DMS153 treated with DMSO at 0.1 percent for 48 hours (cell line): ENCODE measurements at regions not wholly inside any gene's neighbourhood (a gene's known extent, or its start where the extent isn't known, plus 50 kb on each side); places are given as distances from the start of the nearest gene placed in this dataset.

Experiments
- DNase-seq: peaks from one replicate; lab custom pipeline; 2025; ENCODE audit not compliant: unreplicated experiment; lab: John Stamatoyannopoulos, UW

GRCh38 chr22:49258107-49259010, 569.3 kb downstream of the BRD1 start:
- DNase-seq = no peak

- DNase-seq = no peak
Measured at GRCh38 chr22:49257551-49257961, 570.1 kb downstream of the BRD1 start.

- no peak for DNase-seq
Measured at GRCh38 chr22:49255741-49256318, 571.8 kb downstream of the BRD1 start.

- no peak for DNase-seq
Measured at GRCh38 chr22:49255154-49255553, 572.5 kb downstream of the BRD1 start.

GRCh38 chr22:49253656-49254055, 574.0 kb downstream of the BRD1 start:
- no peak for DNase-seq

GRCh38 chr22:49251371-49251770, 576.3 kb downstream of the BRD1 start:
- DNase-seq = no peak

- DNase-seq = no peak
Measured at GRCh38 chr22:49247194-49247924, 580.3 kb downstream of the BRD1 start.

- no peak for DNase-seq
Measured at GRCh38 chr22:49244466-49245420, 582.9 kb downstream of the BRD1 start.

GRCh38 chr22:49243965-49244364, 583.7 kb downstream of the BRD1 start:
- no peak for DNase-seq

GRCh38 chr22:49243335-49243734, 584.3 kb downstream of the BRD1 start:
- DNase-seq = no peak

- DNase-seq = no peak
Measured at GRCh38 chr22:49242480-49242879, 585.2 kb downstream of the BRD1 start.

GRCh38 chr22:49241174-49241851, 586.4 kb downstream of the BRD1 start:
- no peak for DNase-seq

GRCh38 chr22:49240472-49240871, 587.2 kb downstream of the BRD1 start:
- DNase-seq = no peak

GRCh38 chr22:49240016-49240380, 587.7 kb downstream of the BRD1 start:
- no peak for DNase-seq

GRCh38 chr22:49239264-49240015, 588.2 kb downstream of the BRD1 start:
- DNase-seq = no peak

- no peak for DNase-seq
Measured at GRCh38 chr22:49238181-49239141, 589.2 kb downstream of the BRD1 start.

GRCh38 chr22:49237703-49238102, 590.0 kb downstream of the BRD1 start:
- no peak for DNase-seq

GRCh38 chr22:49237279-49237678, 590.4 kb downstream of the BRD1 start:
- DNase-seq = no peak
